Activated T-helper 1 cell treated with anti-CD3 and anti-CD28 coated beads, Interleukin-12 subunit alpha, Interleukin-12 subunit beta, Interleukin-2, Interleukin-4 antibody, amounts not matched to agents 30 ng/mL and 10 ng/mL and 1 ng/mL, durations not matched to agents 14 hours and 24 hours and 36 hours (primary cell): ENCODE measurements at regions not wholly inside any gene's neighbourhood (a gene's known extent, or its start where the extent isn't known, plus 50 kb on each side); places are given as distances from the start of the nearest gene placed in this dataset.

Experiments used
- DNase-seq: peaks from one replicate; pipeline ENCODE4 v3.0.0; 2021; ENCODE audit warnings: low spot score
- H3K27ac Mint-ChIP-seq: one replicate; pipeline ENCODE4 v1.8.0; 2021; ENCODE audit warnings: mild to moderate bottlenecking, mixed read lengths
- H3K27me3 Mint-ChIP-seq: one replicate; pipeline ENCODE4 v1.8.0; 2022; ENCODE audit warnings: mild to moderate bottlenecking, moderate library complexity, mixed read lengths; ENCODE audit not compliant: insufficient read depth
- H3K36me3 Mint-ChIP-seq: one replicate; pipeline ENCODE4 v1.8.0; 2021; ENCODE audit warnings: low read depth, mixed read lengths
- H3K4me1 Mint-ChIP-seq: one replicate; pipeline ENCODE4 v1.8.0; 2021; ENCODE audit warnings: low read depth, mixed read lengths
- H3K4me3 Mint-ChIP-seq: one replicate; pipeline ENCODE4 v1.8.0; 2021; ENCODE audit warnings: mild to moderate bottlenecking, moderate library complexity, mixed read lengths
- H3K9me3 Mint-ChIP-seq: one replicate; pipeline ENCODE4 v1.8.0; 2021; ENCODE audit warnings: mixed read lengths
- intact Hi-C: fragments of 100-400 bp; cut with micrococcal nuclease; formaldehyde crosslinking; loops from one replicate; pipeline ENCODE4 v1.15.1; 2024

DNA sequence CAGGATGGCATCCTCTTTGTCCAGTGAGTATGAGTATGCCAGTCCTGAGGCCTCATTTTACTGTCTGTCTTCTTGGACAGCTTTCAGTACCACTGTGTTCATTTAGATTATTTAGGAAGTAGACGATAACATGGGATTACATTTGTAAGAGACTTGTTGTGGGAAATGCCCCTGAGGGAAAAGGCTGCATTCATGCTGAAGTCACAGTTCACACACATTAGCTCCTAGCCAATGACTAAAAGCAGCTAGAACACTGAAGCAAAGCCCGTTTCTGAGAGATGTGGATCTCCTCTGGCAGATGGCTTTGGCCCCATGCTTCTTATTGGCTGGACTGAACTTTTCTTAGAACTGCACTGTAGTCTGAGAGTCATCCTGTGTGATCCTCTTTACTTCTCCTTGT lies 242.4 kb downstream of the FAM76B start:
- Mint-ChIP-seq H3K4me3 (no peak overlapping the region), H3K36me3 (peaks cover 4% of the 10 kb centered on the region)
- intact Hi-C loops = no loop called here

DNA sequence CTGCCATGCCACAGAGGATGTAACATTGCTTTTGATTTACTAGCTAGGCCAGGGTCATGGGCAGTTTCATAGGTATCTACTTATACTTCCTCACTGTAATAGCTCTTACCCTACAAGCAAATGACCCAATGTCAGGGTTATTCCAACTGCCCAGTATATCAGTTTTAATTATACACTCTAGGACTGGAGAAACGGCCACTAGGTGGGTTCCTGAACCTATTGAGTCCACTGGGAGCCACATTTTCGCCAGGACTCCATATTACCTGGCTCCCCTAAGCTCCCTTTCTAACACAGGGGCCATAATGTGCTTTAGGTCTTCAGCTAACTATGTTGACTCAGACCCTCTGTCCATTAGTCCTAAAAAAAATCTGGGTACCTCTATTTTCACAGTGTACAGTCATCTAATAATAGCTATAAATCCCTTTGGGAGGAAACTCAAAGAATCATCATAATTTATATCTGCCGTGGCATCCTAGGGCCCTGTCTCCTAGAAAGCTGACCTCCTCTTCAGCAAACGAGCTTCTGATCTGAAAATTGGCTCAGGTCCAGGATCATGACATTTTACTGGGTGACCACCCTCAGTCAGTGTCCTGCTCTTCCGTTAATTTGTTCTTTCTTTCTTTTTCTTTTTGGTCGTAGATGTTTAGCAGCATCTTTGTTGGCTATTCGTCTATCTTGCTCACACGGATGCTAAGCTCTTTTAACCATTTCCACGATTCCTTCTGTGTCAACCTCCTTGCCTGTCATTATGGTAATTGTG lies 244.3 kb downstream of the FAM76B start:
- DNase-seq = no peak
- Mint-ChIP-seq H3K27me3 (no peaks in the 10 kb centered on the region), H3K4me1 (peaks cover 28% of the 10 kb centered on the region), H3K9me3 (peaks cover 12% of the 10 kb centered on the region), H3K27ac (peak overlapping the region; percentile 3), H3K4me3 (no peak overlapping the region), H3K36me3 (peaks cover 5% of the 10 kb centered on the region)
- intact Hi-C loops = no loop called here

More for the DNA sequence above, 242.4 kb downstream of the FAM76B start:
- DNase-seq = no peak
- Mint-ChIP-seq H3K9me3 (peaks cover 9% of the 10 kb centered on the region), H3K4me1 (peaks cover 29% of the 10 kb centered on the region), H3K27ac (no peak overlapping the region), H3K27me3 (no peaks in the 10 kb centered on the region)

DNA sequence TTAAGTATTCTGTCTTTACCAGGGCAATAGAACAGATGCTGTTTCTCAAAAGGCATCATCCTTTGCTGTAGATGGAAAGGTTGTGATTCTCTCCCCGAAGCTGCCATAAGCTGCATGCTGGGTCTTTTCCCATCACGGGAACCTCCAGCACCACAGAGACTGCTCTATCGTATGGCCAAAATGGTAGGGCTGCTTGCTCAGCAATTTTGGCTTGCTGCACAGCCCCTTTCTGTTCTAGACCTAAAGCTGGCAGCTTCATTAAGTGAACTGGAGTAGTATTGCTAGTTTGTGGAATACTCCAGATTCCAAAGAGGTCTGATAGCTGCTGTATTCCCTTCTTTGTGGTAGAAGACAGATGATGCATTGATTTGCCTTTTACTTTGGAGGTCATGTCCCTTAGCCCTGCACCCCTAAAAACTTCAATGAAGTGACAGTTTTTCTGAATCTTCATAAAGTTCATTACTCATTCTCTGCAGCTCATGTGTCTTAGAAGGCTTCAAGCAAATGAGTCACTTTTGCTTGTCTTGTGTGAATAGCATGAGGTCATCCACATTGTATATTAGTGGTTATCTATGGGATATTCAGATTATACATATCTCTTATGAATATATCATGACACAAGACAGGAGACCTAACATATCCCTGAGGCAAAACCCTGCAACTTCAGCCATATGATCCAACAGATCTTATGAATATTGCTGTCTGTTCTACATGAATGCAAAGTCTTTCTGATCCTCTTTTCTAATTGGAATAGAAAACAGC lies 245.3 kb downstream of the FAM76B start:
- Mint-ChIP-seq H3K9me3 (peaks cover 12% of the 10 kb centered on the region), H3K36me3 (peaks cover 5% of the 10 kb centered on the region), H3K27me3 (no peaks in the 10 kb centered on the region), H3K4me1 (peaks cover 19% of the 10 kb centered on the region), H3K27ac (no peak overlapping the region), H3K4me3 (no peak overlapping the region)
- intact Hi-C loops = no loop called here
- DNase-seq = no peak

DNA sequence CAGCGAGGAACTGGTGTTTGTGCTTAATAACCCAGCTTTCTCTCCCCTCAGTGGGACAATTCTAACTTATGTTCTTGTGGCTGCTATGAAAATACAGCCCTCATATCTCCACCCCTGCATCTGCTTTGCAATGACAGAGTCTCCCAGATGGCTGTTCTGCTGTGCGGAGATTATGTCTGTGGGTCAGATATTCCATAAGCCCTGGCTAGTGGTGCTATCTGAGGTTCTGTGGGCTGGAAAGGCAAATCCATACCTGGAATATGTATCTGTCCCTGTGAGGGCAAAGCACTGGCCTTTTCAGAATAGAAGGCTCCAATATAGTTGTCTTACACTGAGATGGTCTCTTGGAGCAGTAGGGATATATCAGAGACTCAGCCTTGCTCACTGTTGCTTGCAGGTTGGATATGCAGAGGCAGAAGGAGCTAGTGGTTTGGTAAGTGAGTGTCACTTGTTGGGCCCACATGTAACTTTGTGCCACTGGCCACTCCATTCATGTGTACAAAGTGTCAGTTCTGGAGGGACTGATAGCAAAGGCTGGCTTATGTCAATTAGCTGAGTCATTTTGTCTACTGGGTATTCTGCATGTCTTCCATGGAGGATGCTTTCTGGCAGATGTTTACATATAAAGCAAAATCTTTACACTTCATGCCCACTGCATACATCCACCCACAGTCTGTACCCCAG lies 246.6 kb downstream of the FAM76B start:
- Mint-ChIP-seq H3K4me1 (peaks cover 16% of the 10 kb centered on the region), H3K27me3 (no peaks in the 10 kb centered on the region), H3K4me3 (no peak overlapping the region), H3K9me3 (peaks cover 12% of the 10 kb centered on the region), H3K27ac (no peak overlapping the region), H3K36me3 (peaks cover 5% of the 10 kb centered on the region)
- intact Hi-C loops = no loop called here
- DNase-seq = no peak

DNA sequence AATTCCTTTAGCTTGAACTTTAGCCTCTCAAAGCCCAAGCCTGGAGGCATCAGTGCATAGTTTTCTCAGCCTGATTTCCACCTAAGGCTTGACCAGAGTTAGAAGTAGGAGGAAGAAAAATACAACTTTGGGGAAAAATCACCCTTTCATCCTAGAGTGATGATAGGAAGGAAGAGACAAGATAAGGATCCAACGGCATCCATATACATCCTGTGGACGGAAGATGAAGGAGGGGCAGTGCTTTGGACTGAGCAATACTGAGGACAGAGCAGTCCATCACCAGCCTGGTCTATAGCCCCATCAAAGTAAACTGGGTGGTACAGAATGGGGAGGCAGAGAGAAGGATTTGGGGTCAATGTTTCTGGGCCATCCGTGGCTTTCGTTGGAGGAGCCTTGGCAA lies 247.9 kb downstream of the FAM76B start:
- intact Hi-C loops = no loop called here
- Mint-ChIP-seq H3K9me3 (peaks cover 12% of the 10 kb centered on the region), H3K27ac (no peak overlapping the region), H3K27me3 (peaks cover 2% of the 10 kb centered on the region), H3K4me3 (no peak overlapping the region), H3K36me3 (peaks cover 2% of the 10 kb centered on the region), H3K4me1 (peaks cover 10% of the 10 kb centered on the region)
- DNase-seq = no peak

DNA sequence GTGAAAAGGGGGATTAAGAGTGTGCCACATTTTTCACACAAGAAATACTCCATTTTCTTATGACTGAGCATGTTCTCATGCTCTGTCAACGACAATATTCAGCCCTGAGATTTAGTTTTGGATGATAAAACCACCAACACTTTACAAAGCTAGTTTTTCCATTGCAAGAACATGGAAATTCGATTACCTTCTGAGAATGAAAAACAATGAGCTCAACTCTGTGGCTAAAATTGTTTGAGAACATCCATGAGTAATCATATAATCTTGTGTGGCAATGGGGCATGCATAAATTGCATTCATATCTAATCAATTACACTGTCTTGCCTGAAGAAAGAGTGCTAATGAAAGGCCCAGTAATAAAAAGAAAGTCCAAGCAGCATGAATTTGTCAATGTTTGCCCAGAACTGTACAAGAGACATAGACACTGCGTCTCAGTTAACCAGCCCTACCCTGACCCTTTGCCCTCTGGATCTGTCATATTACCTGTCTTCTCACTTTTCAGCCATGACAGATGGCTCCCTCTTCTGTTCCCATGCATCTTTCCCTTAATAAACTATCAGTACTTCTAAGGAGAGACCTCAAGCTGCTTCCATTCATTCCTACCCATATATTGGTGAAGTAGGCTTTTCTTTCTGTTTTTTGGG lies 253.4 kb downstream of the FAM76B start:
- peaks cover 35% of the 10 kb centered on the region for H3K9me3 Mint-ChIP-seq
- no peak overlapping the region for H3K4me3 Mint-ChIP-seq
- DNase-seq = no peak
- H3K27ac Mint-ChIP-seq = no peak overlapping the region
- H3K4me1 Mint-ChIP-seq = peaks cover 13% of the 10 kb centered on the region
- intact Hi-C loops = loop anchor here (2.0 kb wide), 1 partner anchor 21 kb away; no protein-coding TSS in a partner anchor
- peaks cover 2% of the 10 kb centered on the region for H3K27me3 Mint-ChIP-seq
- H3K36me3 Mint-ChIP-seq = peaks cover 6% of the 10 kb centered on the region

DNA sequence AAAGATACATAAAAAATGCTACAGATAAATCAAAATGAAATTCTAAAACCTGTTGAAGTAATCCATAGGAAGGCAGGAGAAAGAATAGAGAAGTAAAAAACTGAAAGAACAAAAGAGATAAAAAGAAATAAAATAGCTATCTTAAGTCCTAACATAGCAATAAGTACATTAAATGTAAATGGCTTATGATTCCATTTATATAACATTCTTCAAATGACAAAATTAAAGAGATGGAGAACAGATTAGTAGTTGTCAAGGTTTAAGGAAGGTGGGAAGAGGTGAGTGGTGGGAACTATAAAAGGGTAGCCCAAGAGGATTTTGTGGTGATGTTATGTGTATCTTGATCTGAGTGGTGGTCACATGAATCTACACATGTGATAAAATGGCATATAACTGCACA lies 254.8 kb downstream of the FAM76B start:
- Mint-ChIP-seq H3K27me3 (peaks cover 2% of the 10 kb centered on the region), H3K4me1 (peaks cover 13% of the 10 kb centered on the region), H3K9me3 (peaks cover 32% of the 10 kb centered on the region), H3K36me3 (peaks cover 5% of the 10 kb centered on the region), H3K27ac (no peak overlapping the region), H3K4me3 (no peak overlapping the region)
- no peak for DNase-seq
- intact Hi-C loops = no loop called here

DNA sequence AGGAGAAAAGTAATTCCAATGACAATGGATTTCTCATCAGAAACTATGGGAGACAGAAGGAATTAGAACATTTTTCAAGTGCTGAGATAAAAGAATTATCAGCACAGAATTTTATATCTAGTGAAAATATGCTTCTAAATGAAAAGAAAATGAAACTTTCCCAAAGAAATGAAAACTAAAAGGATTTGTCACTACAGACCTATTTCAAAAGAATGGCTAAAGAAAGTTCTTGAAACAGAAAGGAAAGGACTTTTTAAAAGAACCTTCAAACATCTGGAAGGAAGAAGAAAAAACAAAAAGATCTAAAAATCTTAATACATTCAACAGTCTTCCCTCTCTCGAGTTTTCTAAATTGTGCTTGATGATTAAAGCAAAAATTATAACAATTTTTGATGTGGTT lies 255.4 kb downstream of the FAM76B start:
- H3K4me3 Mint-ChIP-seq = no peak overlapping the region
- peaks cover 5% of the 10 kb centered on the region for H3K36me3 Mint-ChIP-seq
- H3K9me3 Mint-ChIP-seq = peaks cover 32% of the 10 kb centered on the region
- intact Hi-C loops = no loop called here
- H3K27ac Mint-ChIP-seq = no peak overlapping the region
- no peak for DNase-seq
- peaks cover 3% of the 10 kb centered on the region for H3K27me3 Mint-ChIP-seq
- H3K4me1 Mint-ChIP-seq = peaks cover 13% of the 10 kb centered on the region

DNA sequence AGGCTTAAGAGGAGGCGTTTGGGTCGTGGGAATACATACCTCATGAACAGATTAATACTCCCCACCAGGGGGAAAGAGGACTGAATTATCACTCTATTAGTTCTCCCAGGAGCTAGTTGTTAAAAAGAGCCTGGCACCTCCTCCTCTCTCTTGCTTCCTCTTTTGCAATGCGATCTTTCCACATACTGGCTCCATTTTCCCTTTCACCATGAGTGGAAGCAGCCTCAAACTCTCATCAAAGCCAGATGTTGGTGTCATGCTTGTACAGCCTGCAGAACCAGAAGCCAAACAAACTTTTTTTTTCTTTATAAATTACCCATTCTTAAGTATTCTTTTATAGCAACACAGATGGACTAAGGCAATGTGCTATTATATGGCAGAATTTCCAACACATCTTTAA lies 258.5 kb downstream of the FAM76B start:
- Mint-ChIP-seq H3K27me3 (peaks cover 3% of the 10 kb centered on the region), H3K27ac (no peak overlapping the region), H3K4me1 (peaks cover 9% of the 10 kb centered on the region), H3K36me3 (peaks cover 7% of the 10 kb centered on the region), H3K4me3 (no peak overlapping the region), H3K9me3 (peaks cover 29% of the 10 kb centered on the region)
- no peak for DNase-seq
- intact Hi-C loops = no loop called here

DNA sequence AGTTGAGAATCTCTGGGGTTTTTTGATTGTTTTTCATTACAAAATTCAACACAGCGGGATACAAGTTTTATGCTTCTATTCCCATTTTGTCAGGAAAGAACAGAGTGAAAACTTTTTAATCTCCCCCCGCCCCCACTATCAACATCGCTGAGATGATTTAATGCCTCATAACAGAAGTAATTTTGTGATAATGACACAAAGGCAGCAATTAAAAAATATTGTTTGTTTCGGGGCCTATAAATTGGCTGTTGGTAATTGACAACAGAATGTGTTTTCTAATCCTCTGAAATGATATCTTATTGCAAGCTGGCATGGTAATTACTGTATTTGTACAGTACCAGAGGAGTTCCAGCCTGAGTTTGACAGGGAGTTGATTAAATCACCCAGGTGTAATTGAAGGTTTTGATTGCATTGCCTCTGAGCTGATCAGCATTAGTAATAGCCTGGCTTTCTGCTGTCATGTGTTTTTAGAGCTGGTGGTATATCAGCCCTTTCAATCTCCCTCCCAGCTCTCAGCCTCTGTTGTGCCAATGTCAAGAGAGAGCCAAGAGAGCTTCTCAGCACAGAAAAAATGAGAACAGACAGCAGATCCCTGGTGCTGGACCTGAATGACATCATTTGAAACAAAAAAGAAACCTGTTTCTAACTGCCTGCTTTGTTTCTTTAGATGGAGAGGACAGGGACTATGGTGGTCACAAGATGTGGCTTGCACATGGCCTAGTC lies 265.1 kb downstream of the FAM76B start:
- DNase-seq = no peak
- Mint-ChIP-seq H3K36me3 (peaks cover 2% of the 10 kb centered on the region), H3K27me3 (peaks cover 3% of the 10 kb centered on the region), H3K27ac (no peak overlapping the region), H3K9me3 (no peaks in the 10 kb centered on the region), H3K4me1 (no peaks in the 10 kb centered on the region), H3K4me3 (no peak overlapping the region)
- intact Hi-C loops = no loop called here

DNA sequence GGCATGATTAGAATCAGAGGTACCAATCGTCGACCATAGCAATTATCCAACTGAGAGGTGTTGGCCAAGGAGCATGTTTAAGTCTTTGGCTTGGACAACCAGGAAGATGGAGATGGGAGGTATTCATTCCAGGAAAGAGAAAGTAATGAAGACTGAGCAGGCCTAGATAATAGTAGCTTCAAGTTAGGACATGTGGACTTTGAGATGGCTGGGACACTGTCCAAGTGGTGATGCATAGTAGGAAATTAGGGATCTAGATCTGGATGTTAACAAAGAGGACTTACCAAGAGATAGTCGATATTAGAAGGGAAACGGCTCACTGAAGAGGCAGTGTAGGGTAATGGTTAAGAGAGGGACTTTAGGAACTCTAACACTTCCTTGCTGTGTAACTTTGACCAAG lies 266.7 kb downstream of the FAM76B start:
- Mint-ChIP-seq H3K27me3 (no peaks in the 10 kb centered on the region), H3K36me3 (no peaks in the 10 kb centered on the region), H3K4me3 (no peak overlapping the region), H3K27ac (no peak overlapping the region), H3K9me3 (no peaks in the 10 kb centered on the region), H3K4me1 (no peaks in the 10 kb centered on the region)
- no peak for DNase-seq
- intact Hi-C loops = no loop called here

DNA sequence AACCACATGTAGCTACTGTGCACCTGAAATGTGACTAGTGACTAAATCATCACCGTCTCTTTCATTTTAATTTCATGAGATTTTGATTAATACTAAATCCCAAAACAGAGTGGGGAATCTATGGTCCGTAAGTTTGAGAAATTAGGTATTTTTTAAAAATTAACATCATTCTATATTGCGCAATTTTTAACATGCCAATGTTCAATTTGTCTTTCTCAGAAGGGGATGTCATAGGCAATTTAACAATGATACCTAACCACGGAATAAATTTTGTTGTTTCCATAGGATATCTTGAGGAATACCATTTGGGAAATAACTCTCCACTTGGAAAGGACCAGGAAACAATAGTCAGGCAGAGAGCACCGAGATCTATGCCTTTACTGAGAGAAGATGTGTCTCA lies 267.7 kb downstream of the FAM76B start:
- no peak overlapping the region for H3K4me3 Mint-ChIP-seq
- H3K27me3 Mint-ChIP-seq = no peaks in the 10 kb centered on the region
- no peak for DNase-seq
- no peaks in the 10 kb centered on the region for H3K36me3 Mint-ChIP-seq
- no peaks in the 10 kb centered on the region for H3K4me1 Mint-ChIP-seq
- intact Hi-C loops = no loop called here
- H3K9me3 Mint-ChIP-seq = no peaks in the 10 kb centered on the region
- H3K27ac Mint-ChIP-seq = no peak overlapping the region
